Neural crest cell (in vitro differentiated cells): ENCODE measurements at regions not wholly inside any gene's neighbourhood (a gene's known extent, or its start where the extent isn't known, plus 50 kb on each side); places are given as distances from the start of the nearest gene placed in this dataset.

Experiments
- DNase-seq: peaks from one replicate; pipeline ENCODE4 v3.0.0; 2021; ENCODE audit warnings: low read depth, mixed read lengths, low spot score
- H3K27ac Mint-ChIP-seq: one replicate; pipeline ENCODE4 v1.8.0; 2021; ENCODE audit warnings: mild to moderate bottlenecking, mixed read lengths; ENCODE audit not compliant: unreplicated experiment
- H3K27me3 Mint-ChIP-seq: 2 replicates; pipeline ENCODE4 v1.8.0; 2021; ENCODE audit warnings: low read depth, mild to moderate bottlenecking, mixed read lengths
- H3K36me3 Mint-ChIP-seq: 2 replicates; pipeline ENCODE4 v1.8.0; 2021; ENCODE audit warnings: low read depth, mild to moderate bottlenecking, mixed read lengths
- H3K4me1 Mint-ChIP-seq: 2 replicates; pipeline ENCODE4 v1.8.0; 2021; ENCODE audit warnings: mixed read lengths
- H3K4me3 Mint-ChIP-seq: one replicate; pipeline ENCODE4 v1.8.0; 2021; ENCODE audit warnings: mild to moderate bottlenecking, mixed read lengths
- H3K9me3 Mint-ChIP-seq: 2 replicates; pipeline ENCODE4 v1.8.0; 2021; ENCODE audit warnings: mixed read lengths
- TF ChIP-seq, protein P1 (sequence below): fragments of 200-600 bp; sonication (generic); conservative IDR thresholded peaks from 2 replicates; pipeline ENCODE4 v1.5.0; 2021; ENCODE audit warnings: antibody characterized with exemption, mild to moderate bottlenecking

DNA sequence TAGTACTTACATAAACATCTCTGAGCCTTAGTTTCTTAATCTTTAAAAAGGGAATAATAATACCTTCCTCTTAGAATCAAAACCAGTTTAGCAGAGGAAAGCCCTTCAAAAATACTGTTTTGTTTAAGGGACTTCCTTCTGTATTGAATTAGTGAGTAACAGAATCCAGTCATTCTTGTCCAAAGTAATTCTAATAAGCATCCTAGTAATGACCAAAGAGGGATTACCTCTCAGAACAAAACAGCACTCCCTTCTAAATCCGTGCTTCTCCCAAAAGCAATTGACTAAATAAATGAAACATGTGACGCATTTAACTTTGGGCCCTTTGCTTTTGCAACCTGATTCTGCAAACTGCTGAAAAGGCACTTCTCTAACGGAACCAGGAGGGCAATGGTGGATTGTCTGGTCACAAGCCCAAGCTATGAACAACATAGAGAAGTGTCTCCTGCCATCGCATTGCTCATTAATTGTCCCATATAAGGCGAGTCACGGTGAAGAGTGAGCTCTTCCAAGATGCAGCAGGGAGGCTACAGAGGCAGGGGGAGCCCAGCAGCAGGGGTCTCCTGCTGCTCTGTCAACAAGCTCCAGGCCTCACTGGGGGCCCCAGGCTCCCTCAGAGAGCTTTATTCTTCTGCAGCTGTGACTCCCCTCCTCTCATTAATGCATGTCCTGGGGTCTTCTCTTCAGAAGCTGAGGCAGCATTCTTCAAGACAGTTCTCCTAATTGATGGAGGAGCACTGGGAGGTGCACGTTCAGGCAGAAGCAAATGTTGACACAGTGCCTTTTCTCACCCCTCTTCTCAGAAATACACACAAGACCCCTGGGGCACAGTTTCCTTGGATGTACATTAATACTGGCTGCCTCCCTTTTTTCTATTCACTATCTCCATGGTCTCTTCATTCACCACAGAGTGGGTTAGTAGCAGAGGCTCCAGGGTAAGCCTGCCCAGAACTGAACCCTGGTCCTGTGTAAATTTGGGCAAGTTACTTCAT lies 419.6 kb upstream of the RASGEF1B start:
- TF ChIP-seq, protein P1, sequence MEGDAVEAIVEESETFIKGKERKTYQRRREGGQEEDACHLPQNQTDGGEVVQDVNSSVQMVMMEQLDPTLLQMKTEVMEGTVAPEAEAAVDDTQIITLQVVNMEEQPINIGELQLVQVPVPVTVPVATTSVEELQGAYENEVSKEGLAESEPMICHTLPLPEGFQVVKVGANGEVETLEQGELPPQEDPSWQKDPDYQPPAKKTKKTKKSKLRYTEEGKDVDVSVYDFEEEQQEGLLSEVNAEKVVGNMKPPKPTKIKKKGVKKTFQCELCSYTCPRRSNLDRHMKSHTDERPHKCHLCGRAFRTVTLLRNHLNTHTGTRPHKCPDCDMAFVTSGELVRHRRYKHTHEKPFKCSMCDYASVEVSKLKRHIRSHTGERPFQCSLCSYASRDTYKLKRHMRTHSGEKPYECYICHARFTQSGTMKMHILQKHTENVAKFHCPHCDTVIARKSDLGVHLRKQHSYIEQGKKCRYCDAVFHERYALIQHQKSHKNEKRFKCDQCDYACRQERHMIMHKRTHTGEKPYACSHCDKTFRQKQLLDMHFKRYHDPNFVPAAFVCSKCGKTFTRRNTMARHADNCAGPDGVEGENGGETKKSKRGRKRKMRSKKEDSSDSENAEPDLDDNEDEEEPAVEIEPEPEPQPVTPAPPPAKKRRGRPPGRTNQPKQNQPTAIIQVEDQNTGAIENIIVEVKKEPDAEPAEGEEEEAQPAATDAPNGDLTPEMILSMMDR: no peak
- Mint-ChIP-seq H3K4me3 (no peak overlapping the region), H3K36me3 (no peaks in the 10 kb centered on the region), H3K4me1 (no peaks in the 10 kb centered on the region), H3K27me3 (peaks cover 6% of the 10 kb centered on the region), H3K27ac (no peak overlapping the region), H3K9me3 (no peaks in the 10 kb centered on the region)
- DNase-seq: no peak

DNA sequence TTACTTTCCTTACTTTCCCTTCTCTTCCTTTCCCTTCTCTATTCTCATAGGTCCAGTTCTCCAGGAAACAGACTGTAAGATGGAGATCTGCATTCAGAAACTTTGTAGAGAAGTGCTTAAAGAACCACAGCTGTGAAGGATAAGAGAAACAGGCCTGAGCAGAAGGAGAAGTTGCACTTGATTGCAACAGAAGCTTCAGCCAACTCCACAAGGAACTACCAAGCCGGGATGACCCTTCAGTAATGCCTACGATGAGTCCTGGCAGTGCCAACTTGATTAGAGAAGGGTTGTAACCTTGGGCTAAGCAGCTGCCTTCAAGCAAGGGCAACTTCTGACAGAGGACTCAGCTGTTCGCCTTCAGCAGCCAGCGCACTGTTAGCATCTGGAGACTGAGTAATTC lies 413.3 kb upstream of the RASGEF1B start:
- no peaks in the 10 kb centered on the region for H3K36me3 Mint-ChIP-seq
- no peaks in the 10 kb centered on the region for H3K4me1 Mint-ChIP-seq
- H3K9me3 Mint-ChIP-seq: no peaks in the 10 kb centered on the region
- no peak overlapping the region for H3K27ac Mint-ChIP-seq
- TF ChIP-seq, protein P1: no peak
- H3K4me3 Mint-ChIP-seq: no peak overlapping the region
- DNase-seq: no peak
- no peaks in the 10 kb centered on the region for H3K27me3 Mint-ChIP-seq

DNA sequence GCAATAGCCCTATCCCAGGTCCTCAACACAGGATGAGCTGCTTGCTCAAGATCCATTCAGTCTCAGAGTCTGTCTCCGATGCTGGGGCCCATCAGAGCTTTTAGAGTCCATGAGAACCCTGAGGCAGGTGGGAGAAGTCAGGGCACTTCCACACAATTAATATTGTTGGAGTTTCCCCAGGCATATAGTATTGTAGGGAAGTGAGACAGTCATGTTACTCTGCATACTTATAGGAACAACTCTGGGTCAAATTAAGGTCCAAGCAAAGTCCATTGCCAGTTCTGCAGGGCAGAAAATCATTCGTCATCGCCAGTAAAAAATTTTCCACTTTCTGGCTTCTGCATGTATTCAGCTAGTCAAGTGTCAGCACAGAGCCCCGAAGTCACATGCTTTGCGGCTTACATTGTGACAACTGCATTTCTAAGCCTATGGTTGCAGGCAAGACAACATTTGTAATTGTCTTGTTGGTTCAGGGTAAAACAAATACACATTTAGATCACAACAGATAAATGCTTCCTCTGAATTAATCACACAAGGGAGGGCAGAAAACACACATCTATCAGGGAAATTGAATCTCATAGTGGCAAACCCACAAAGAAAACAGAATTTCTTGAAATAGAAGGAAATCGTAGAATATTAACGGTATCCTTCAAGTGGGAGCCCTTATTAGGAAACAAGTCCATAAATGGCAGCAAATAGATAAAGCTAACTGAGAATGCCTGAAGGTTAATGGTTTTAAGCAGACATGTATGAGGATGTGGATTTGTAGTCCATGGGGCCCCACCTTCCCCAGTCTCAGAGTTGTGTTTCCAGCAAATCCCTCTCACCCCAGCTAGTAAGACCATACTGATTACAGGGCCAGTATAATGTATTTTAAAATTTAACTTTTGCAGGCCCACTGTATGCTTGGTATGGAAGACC lies 412.1 kb upstream of the RASGEF1B start:
- Mint-ChIP-seq H3K4me3 (no peak overlapping the region), H3K27me3 (no peaks in the 10 kb centered on the region), H3K36me3 (no peaks in the 10 kb centered on the region), H3K27ac (no peak overlapping the region), H3K4me1 (no peaks in the 10 kb centered on the region), H3K9me3 (no peaks in the 10 kb centered on the region)
- no peak for DNase-seq
- TF ChIP-seq, protein P1: no peak

DNA sequence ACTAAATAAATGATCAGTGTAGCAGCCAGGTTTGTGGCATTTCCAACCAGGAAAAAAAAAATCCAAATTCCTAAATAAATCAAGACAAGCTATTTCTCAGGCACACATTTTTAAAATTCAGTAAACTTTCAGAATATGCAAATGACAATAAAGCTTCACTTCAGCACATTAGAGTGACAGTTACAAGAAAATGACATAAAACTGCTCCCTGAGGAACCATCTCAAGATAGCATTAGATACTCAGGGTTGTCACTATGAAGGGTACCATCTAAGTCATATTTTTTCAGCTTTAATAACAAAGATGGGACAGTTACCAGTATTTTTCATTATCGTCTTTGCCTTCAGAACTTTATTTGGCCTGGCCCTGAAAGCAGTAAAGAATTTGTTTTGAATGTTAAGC lies 411.3 kb upstream of the RASGEF1B start:
- H3K27ac Mint-ChIP-seq: no peak overlapping the region
- no peak overlapping the region for H3K4me3 Mint-ChIP-seq
- H3K9me3 Mint-ChIP-seq: no peaks in the 10 kb centered on the region
- no peaks in the 10 kb centered on the region for H3K36me3 Mint-ChIP-seq
- no peaks in the 10 kb centered on the region for H3K27me3 Mint-ChIP-seq
- TF ChIP-seq, protein P1: no peak
- H3K4me1 Mint-ChIP-seq: no peaks in the 10 kb centered on the region
- DNase-seq: no peak

DNA sequence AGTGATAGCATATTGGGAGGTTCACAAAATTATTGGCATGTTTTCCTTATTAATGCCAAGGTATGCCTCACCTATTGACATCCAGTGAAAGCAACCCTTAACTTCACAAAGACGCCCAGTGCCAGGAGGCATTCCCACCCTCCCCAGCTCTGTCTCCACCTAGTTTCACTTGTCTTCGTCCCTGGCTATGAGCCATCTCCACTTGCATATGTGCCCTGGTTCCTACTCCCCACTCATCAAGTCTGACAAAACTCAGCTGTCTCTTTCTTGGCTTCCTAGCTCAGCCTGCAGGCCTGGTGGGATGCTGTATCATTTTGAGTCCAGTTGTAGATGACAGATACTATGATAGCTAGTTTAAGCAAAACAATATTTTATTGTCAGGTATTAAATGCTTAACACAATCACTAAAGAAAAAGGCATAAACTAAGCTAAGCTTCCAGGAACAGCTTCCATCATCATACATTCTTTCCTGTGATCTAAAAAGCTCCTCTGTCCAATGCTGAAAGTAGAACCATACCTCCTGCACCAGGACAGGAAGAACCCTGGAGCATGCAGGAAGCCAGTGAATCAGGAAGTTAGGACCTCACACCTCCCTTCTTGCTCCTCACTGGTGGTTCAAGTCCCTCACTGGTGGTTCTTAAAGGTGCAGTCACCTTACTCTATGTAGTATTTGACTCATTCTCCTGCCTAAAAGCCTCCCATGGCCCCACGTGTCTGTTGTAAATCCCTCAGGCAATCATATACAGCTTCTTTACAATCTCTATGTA lies 410.3 kb upstream of the RASGEF1B start:
- H3K4me3 Mint-ChIP-seq: no peak overlapping the region
- H3K36me3 Mint-ChIP-seq: no peaks in the 10 kb centered on the region
- TF ChIP-seq, protein P1: no peak
- H3K27ac Mint-ChIP-seq: no peak overlapping the region
- no peak for DNase-seq
- no peaks in the 10 kb centered on the region for H3K4me1 Mint-ChIP-seq
- no peaks in the 10 kb centered on the region for H3K27me3 Mint-ChIP-seq
- H3K9me3 Mint-ChIP-seq: no peaks in the 10 kb centered on the region
